GM12878 (cell line): ENCODE measurements at regions not wholly inside any gene's neighbourhood (a gene's known extent, or its start where the extent isn't known, plus 50 kb on each side); places are given as distances from the start of the nearest gene placed in this dataset.

Experiments used
- ATAC-seq: fragments of 200-7000 bp; cut with Tn5 transposase; 3 replicates; pipeline ENCODE4 v1.9.1; 2020; ENCODE audit warnings: mild to moderate bottlenecking, moderate library complexity
- BruUV-seq: library from RNA; stranded (reverse); fragments of 400-500 nt; replicated peaks from 2 replicates; lab custom pipeline; 2021; lab: Mats Ljungman, UMichigan
- CTCF ChIA-PET: fragments of 300-600 bp; sonication (Branson Sonifier 250); formaldehyde crosslinking; extraction: SDS; loops from one replicate; lab custom pipeline; 2021; ENCODE audit warnings: inconsistent platforms; lab: Yijun Ruan, JAX
- POLR2A ChIA-PET: fragments of 350-600 bp; formaldehyde crosslinking; extraction: SDS; loops from one replicate; lab custom pipeline; 2021; ENCODE audit warnings: inconsistent platforms; lab: Charles Lee
- RAD21 ChIA-PET: fragments of 300-600 bp; sonication (Branson Sonifier 250); formaldehyde crosslinking; loops from one replicate; lab custom pipeline; 2023; ENCODE audit warnings: antibody characterized with exemption; ENCODE audit not compliant: unreplicated experiment; lab: Charles Lee
- SMC1A ChIA-PET: fragments of 300-600 bp; sonication (Branson Sonifier 250); formaldehyde crosslinking; loops from one replicate; lab custom pipeline; 2023; ENCODE audit not compliant: unreplicated experiment, uncharacterized antibody; lab: Charles Lee
- DNase-seq: peaks from one replicate; pipeline ENCODE4 v3.0.0-alpha.2; 2011; ENCODE audit warnings: low read depth, low spot score
- FAIRE-seq: peaks from 3 replicates; lab custom pipeline; 2011; peaks lifted over from hg19 to GRCh38; lab: Jason Lieb, UNC
- H2AFZ ChIP-seq: 2 replicates; pipeline ENCODE4 v1.6.0; 2011; ENCODE audit warnings: low read depth, low read length, control low read depth; ENCODE audit not compliant: control insufficient read depth
- H3K27ac ChIP-seq: 2 replicates; pipeline ENCODE4 v1.5.1; 2011; ENCODE audit warnings: control low read depth; ENCODE audit not compliant: control insufficient read depth, insufficient read depth
- H3K27me3 ChIP-seq, 2 experiments: replicated peaks in 1 of 2; 2 replicates each; pipeline versions ENCODE4 v1.6.0 to v1.6.1; 2011; ENCODE audit warnings: low read length in 1 of 2; ENCODE audit not compliant: control insufficient read depth in 2 of 2, insufficient read depth in 2 of 2
- H3K36me3 ChIP-seq, 2 experiments: 2 replicates each; pipeline ENCODE4 v1.5.1; 2011; ENCODE audit warnings: low read length in 1 of 2; ENCODE audit not compliant: control insufficient read depth in 2 of 2, insufficient read depth in 2 of 2
- H3K4me1 ChIP-seq: 2 replicates; pipeline ENCODE4 v1.6.1; 2011; ENCODE audit warnings: mild to moderate bottlenecking, low read length, moderate library complexity, mixed read lengths; ENCODE audit not compliant: control insufficient read depth, insufficient read depth
- H3K4me2 ChIP-seq: 2 replicates; pipeline ENCODE4 v1.6.0; 2011; ENCODE audit warnings: control low read depth; ENCODE audit not compliant: control insufficient read depth, insufficient read depth
- H3K4me3 ChIP-seq: fragments of 200-600 bp; sonication (generic); 2 replicates; pipeline ENCODE4 v1.5.1; 2016
- H3K79me2 ChIP-seq: 2 replicates; pipeline ENCODE4 v1.6.0; 2011; ENCODE audit warnings: low read length; ENCODE audit not compliant: control insufficient read depth, insufficient read depth
- H3K9ac ChIP-seq: 2 replicates; pipeline ENCODE4 v1.8.0; 2011; ENCODE audit warnings: low read length, control low read depth, mixed read lengths; ENCODE audit not compliant: control insufficient read depth, insufficient read depth
- H3K9me3 ChIP-seq: replicated peaks from 3 replicates; pipeline ENCODE4 v1.5.1; 2011; ENCODE audit warnings: mild to moderate bottlenecking, low read length; ENCODE audit not compliant: control insufficient read depth, insufficient read depth
- H4K20me1 ChIP-seq: 2 replicates; pipeline ENCODE4 v1.6.0; 2011; ENCODE audit not compliant: control insufficient read depth, insufficient read depth
- E2F4 ChIP-seq: IDR thresholded peaks from 2 replicates; pipeline ENCODE4 v1.6.1; 2012; ENCODE audit warnings: low read depth, low read length, improper control_type of control experiment
- FOXK2 ChIP-seq: fragments of 450-650 bp; IDR thresholded peaks from 2 replicates; pipeline ENCODE4 v1.6.1; 2017; ENCODE audit warnings: mild to moderate bottlenecking, moderate library complexity
- HCFC1 ChIP-seq: fragments of 150-350 bp; IDR thresholded peaks from 2 replicates; pipeline ENCODE4 v1.6.1; 2014; ENCODE audit warnings: low read length
- HDGF ChIP-seq: fragments of 450-650 bp; IDR thresholded peaks from 2 replicates; pipeline ENCODE4 v1.6.1; 2016; ENCODE audit warnings: antibody characterized with exemption
- KLF5 ChIP-seq: fragments of 450-650 bp; IDR thresholded peaks from 2 replicates; pipeline ENCODE4 v1.6.1; 2014; ENCODE audit warnings: mild to moderate bottlenecking; ENCODE audit not compliant: partially characterized antibody
- MXI1 ChIP-seq: fragments of 150-350 bp; IDR thresholded peaks from 2 replicates; pipeline ENCODE4 v1.6.1; 2011; ENCODE audit warnings: low read depth, mild to moderate bottlenecking, inconsistent platforms, low read length, improper control_type of control experiment
- NBN ChIP-seq: fragments of 450-650 bp; IDR thresholded peaks from 2 replicates; pipeline ENCODE4 v1.6.1; 2016
- RUNX3 ChIP-seq: IDR thresholded peaks from 2 replicates; pipeline ENCODE4 v1.6.1; 2012; ENCODE audit warnings: low read length, inconsistent platforms
- YY1 ChIP-seq: IDR thresholded peaks from 2 replicates; pipeline ENCODE4 v1.6.1; 2011; ENCODE audit warnings: low read depth, mild to moderate bottlenecking, low read length
- ZBTB40 ChIP-seq: fragments of 450-650 bp; IDR thresholded peaks from 2 replicates; pipeline ENCODE4 v1.6.1; 2016; ENCODE audit warnings: mild to moderate bottlenecking, moderate library complexity, borderline replicate concordance
- WGBS: methylation state at CpG from one replicate; pipeline ENCODE4 v1.1.6; 2016; ENCODE audit warnings: low lambda C conversion rate; ENCODE audit not compliant: insufficient replicate concordance, insufficient coverage; ENCODE audit errors: missing lambda C conversion rate; 5-methylcytosine and 5-hydroxymethylcytosine counted together
- in situ Hi-C: fragments of 300-500 bp; cut with MboI; formaldehyde crosslinking; loops from 9 replicates; pipeline ENCODE4 v1.14.3; 2018; ENCODE audit warnings: mixed read lengths
- intact Hi-C: fragments of 100-400 bp; cut with micrococcal nuclease; formaldehyde crosslinking; loops from one replicate; pipeline ENCODE4 v1.14.2; 2022; ENCODE audit not compliant: unreplicated experiment
- TF ChIP-seq, protein P1 (sequence below): IDR thresholded peaks from 2 replicates; pipeline ENCODE4 v1.6.1; 2011; ENCODE audit warnings: low read depth, mild to moderate bottlenecking, low read length, moderate library complexity, borderline replicate concordance; ENCODE audit errors: extremely low read depth

DNA sequence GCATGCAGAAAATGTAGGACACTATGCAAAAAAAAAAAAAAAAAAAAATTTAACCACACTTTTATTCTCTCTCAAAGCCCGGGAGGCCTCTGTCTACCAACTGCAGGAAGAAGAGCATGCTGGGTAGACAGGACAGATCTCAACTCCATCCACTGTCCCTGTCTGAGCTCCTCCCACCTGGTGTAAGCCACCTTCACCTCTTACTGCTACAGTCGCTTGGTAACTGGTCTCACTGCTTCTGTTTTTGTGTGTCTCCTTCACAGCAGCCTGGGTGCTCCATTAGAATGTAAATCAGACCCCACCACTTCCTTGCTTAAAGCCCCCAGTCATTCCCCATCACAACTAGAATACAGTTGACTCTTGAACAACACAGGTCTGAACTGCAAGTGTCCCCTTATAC, 115.1 kb upstream of the PROK2 start:
- RAD21 ChIA-PET: no interaction called here
- H3K27me3 ChIP-seq: no peaks in the 10 kb centered on the region

GRCh38 chr3:71896751-71897150, 111.8 kb upstream of the PROK2 start:
- no peak overlapping the region for H3K27ac ChIP-seq
- SMC1A ChIA-PET: interaction anchor here (1.0 kb wide), 1 partner anchor 9 kb away, joined by 4 read pairs; no protein-coding TSS in a partner anchor
- no peaks in the 10 kb centered on the region for H3K79me2 ChIP-seq
- no peak overlapping the region for H3K4me2 ChIP-seq
- no peaks in the 10 kb centered on the region for H3K4me1 ChIP-seq
- ATAC-seq (no peak), DNase-seq (no peak), FAIRE-seq (no peak)
- intact Hi-C loops (no loop called here), in situ Hi-C loops (no loop called here)
- RAD21 ChIA-PET: no interaction called here
- H3K9ac ChIP-seq: no peak overlapping the region
- POLR2A ChIA-PET: no interaction called here
- no peaks in the 10 kb centered on the region for H4K20me1 ChIP-seq
- H3K36me3 ChIP-seq: no peaks in the 10 kb centered on the region
- 54% methylated on average over 4 of the region's 4 CpGs for WGBS
- H2AFZ ChIP-seq: no peak overlapping the region
- CTCF ChIA-PET: interaction anchor here (0.6 to 5.2 kb wide), 3 partner anchors 21 to 769 kb away, joined by 3 to 22 read pairs (median 5); no protein-coding TSS in a partner anchor
- no peak overlapping the region for H3K4me3 ChIP-seq
- no peaks in the 10 kb centered on the region for H3K27me3 ChIP-seq
- no TSS peak for BruUV-seq
- no peaks in the 10 kb centered on the region; the same call in 2 of the 3 replicates for H3K9me3 ChIP-seq
- TF ChIP-seq ZBTB40 (no peak), RUNX3 (no peak), NBN (no peak), FOXK2 (no peak), KLF5 (no peak), MXI1 (no peak), HDGF (no peak)
- TF ChIP-seq, protein P1, sequence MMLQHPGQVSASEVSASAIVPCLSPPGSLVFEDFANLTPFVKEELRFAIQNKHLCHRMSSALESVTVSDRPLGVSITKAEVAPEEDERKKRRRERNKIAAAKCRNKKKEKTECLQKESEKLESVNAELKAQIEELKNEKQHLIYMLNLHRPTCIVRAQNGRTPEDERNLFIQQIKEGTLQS: no peak

More for the DNA sequence above, 115.1 kb upstream of the PROK2 start:
- no peak overlapping the region for H3K4me2 ChIP-seq
- intact Hi-C loops: no loop called here
- ChIA-PET POLR2A (no interaction called here), CTCF (interaction anchor here (5.2 kb wide), 1 partner anchor 24 kb away, joined by 22 read pairs; no protein-coding TSS in a partner anchor), SMC1A (no interaction called here)
- no peak for TF ChIP-seq HCFC1
- TF ChIP-seq YY1: no peak
- TF ChIP-seq E2F4: no peak
- H2AFZ ChIP-seq: no peak overlapping the region
- no peaks in the 10 kb centered on the region for H4K20me1 ChIP-seq
- no peaks in the 10 kb centered on the region for H3K79me2 ChIP-seq
- DNase-seq (no peak), FAIRE-seq (no peak), ATAC-seq (no peak)
- no TSS peak for BruUV-seq
- WGBS: 51% methylated on average over 2 of the region's 2 CpGs
- no peak overlapping the region for H3K9ac ChIP-seq
- no peaks in the 10 kb centered on the region for H3K36me3 ChIP-seq
- peaks cover under 1% of the 10 kb centered on the region; the same call in 1 of the 2 replicates for H3K4me1 ChIP-seq
- no peak overlapping the region for H3K4me3 ChIP-seq
- H3K9me3 ChIP-seq: no peaks in the 10 kb centered on the region; the same call in 2 of the 3 replicates
- in situ Hi-C loops: no loop called here
- no peak overlapping the region for H3K27ac ChIP-seq
